ENCODE measurements at regions not wholly inside any gene's neighbourhood (a gene's known extent, or its start where the extent isn't known, plus 50 kb on each side); places are given as distances from the start of the nearest gene placed in this dataset.
"Not testable (repeated sequence)": the region's sequence is repeated elsewhere in the genome, so short reads cannot be mapped to it uniquely, and the experiment has no call there.

- no peaks in the 10 kb centered on the region for H3K36me3 ChIP-seq (ENCODE audit: control insufficient read depth in 3 of 3, insufficient read depth in 2 of 3, low read depth in 1 of 3, low read length in 3 of 3)
- peaks cover 0 to 14% of the 10 kb centered on the region in 2 donors for H3K9me3 ChIP-seq (ENCODE audit: control insufficient read depth in 2 of 2, insufficient read depth in 1 of 2, low read depth in 1 of 2, low read length in 1 of 2)
- FAIRE-seq (no peak), DNase-seq (no peak)
- no peaks in the 10 kb centered on the region for H3K27me3 ChIP-seq (ENCODE audit: control insufficient read depth in 3 of 3, insufficient read depth in 3 of 3, low read length in 3 of 3)
- 65 to 70% (median 70%) methylated on average over 5 of the region's 5 CpGs for WGBS, 3 donors
- no peak overlapping the region for H3K4me3 ChIP-seq (ENCODE audit: low read depth in 1 of 3, low read length in 3 of 3)
- H3K4me1 ChIP-seq (ENCODE audit: control insufficient read depth in 3 of 3, insufficient read depth in 2 of 3, low read depth in 1 of 3, low read length in 2 of 3), result no peaks in the 10 kb centered on the region
- H3K27ac ChIP-seq (ENCODE audit: low read depth in 1 of 3, low read length in 2 of 3), result no peak overlapping the region
Observed at GRCh38 chr18:9000733-9001132, 101.8 kb upstream of the NDUFV2 start.

- FAIRE-seq (no peak), DNase-seq (no peak)
- Histone ChIP-seq H3K4me3 (ENCODE audit: low read depth in 1 of 3, low read length in 3 of 3) (no peak overlapping the region), H3K36me3 (ENCODE audit: control insufficient read depth in 3 of 3, insufficient read depth in 2 of 3, low read depth in 1 of 3, low read length in 3 of 3) (no peaks in the 10 kb centered on the region), H3K9me3 (ENCODE audit: control insufficient read depth in 2 of 2, insufficient read depth in 1 of 2, low read depth in 1 of 2, low read length in 1 of 2) (peaks cover 0 to 14% of the 10 kb centered on the region in 2 donors), H3K27ac (ENCODE audit: low read depth in 1 of 3, low read length in 2 of 3) (no peak overlapping the region), H3K27me3 (ENCODE audit: control insufficient read depth in 3 of 3, insufficient read depth in 3 of 3, low read length in 3 of 3) (no peaks in the 10 kb centered on the region), H3K4me1 (ENCODE audit: control insufficient read depth in 3 of 3, insufficient read depth in 2 of 3, low read depth in 1 of 3, low read length in 2 of 3) (no peaks in the 10 kb centered on the region)
- 79 to 85% (median 80%) methylated on average over 3 of the region's 3 CpGs for WGBS, 3 donors
Observed at GRCh38 chr18:9001209-9001608, 101.3 kb upstream of the NDUFV2 start.

GRCh38 chr18:9003406-9004100 is 98.9 kb upstream of the NDUFV2 start:
- H3K4me1 ChIP-seq (ENCODE audit: control insufficient read depth in 3 of 3, insufficient read depth in 2 of 3, low read depth in 1 of 3, low read length in 2 of 3), result no peaks in the 10 kb centered on the region
- DNase-seq (no peak), FAIRE-seq (no peak)
- H3K4me3 ChIP-seq (ENCODE audit: low read depth in 1 of 3, low read length in 3 of 3), result no peak overlapping the region
- peaks cover 0 to 6% of the 10 kb centered on the region in 2 donors for H3K9me3 ChIP-seq (ENCODE audit: control insufficient read depth in 2 of 2, insufficient read depth in 1 of 2, low read depth in 1 of 2, low read length in 1 of 2)
- no peaks in the 10 kb centered on the region for H3K27me3 ChIP-seq (ENCODE audit: control insufficient read depth in 3 of 3, insufficient read depth in 3 of 3, low read length in 3 of 3)
- WGBS, 3 donors, result 87 to 93% (median 92%) methylated on average over 5 of the region's 5 CpGs
- H3K27ac ChIP-seq (ENCODE audit: low read depth in 1 of 3, low read length in 2 of 3), result no peak overlapping the region
- H3K36me3 ChIP-seq (ENCODE audit: control insufficient read depth in 3 of 3, insufficient read depth in 2 of 3, low read depth in 1 of 3, low read length in 3 of 3), result no peaks in the 10 kb centered on the region

- not testable (repeated sequence) for H3K4me3 ChIP-seq (ENCODE audit: low read depth in 1 of 3, low read length in 3 of 3); FAIRE-seq; DNase-seq; H3K27me3 ChIP-seq (ENCODE audit: control insufficient read depth in 3 of 3, insufficient read depth in 3 of 3, low read length in 3 of 3); H3K27ac ChIP-seq (ENCODE audit: low read depth in 1 of 3, low read length in 2 of 3); H3K4me1 ChIP-seq (ENCODE audit: control insufficient read depth in 3 of 3, insufficient read depth in 2 of 3, low read depth in 1 of 3, low read length in 2 of 3); H3K36me3 ChIP-seq (ENCODE audit: control insufficient read depth in 3 of 3, insufficient read depth in 2 of 3, low read depth in 1 of 3, low read length in 3 of 3); H3K9me3 ChIP-seq (ENCODE audit: control insufficient read depth in 2 of 2, insufficient read depth in 1 of 2, low read depth in 1 of 2, low read length in 1 of 2)
- 91 to 98% (median 94%) methylated on average over 2 of the region's 2 CpGs for WGBS, 3 donors
Observed at GRCh38 chr18:9004308-9004707, 98.2 kb upstream of the NDUFV2 start.

DNA sequence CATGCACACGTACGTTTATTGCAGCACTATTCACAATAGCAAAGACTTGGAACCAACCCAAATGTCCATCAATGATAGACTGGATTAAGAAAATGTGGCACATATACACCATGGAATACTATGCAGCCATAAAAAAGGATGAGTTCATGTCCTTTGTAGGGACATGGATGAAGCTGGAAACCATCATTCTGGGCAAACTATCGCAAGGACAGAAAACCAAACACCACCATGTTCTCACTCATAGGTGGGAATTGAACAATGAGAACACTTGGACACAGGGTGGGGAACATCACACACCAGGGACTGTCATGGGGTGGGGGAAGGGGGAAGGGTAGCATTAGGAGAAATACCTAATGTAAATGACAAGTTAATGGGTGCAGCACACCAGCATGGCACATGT is 94.8 kb upstream of the NDUFV2 start:
- not testable (repeated sequence) for FAIRE-seq; DNase-seq; H3K4me1 ChIP-seq (ENCODE audit: control insufficient read depth in 3 of 3, insufficient read depth in 2 of 3, low read depth in 1 of 3, low read length in 2 of 3); H3K9me3 ChIP-seq (ENCODE audit: control insufficient read depth in 2 of 2, insufficient read depth in 1 of 2, low read depth in 1 of 2, low read length in 1 of 2); H3K4me3 ChIP-seq (ENCODE audit: low read depth in 1 of 3, low read length in 3 of 3); H3K36me3 ChIP-seq (ENCODE audit: control insufficient read depth in 3 of 3, insufficient read depth in 2 of 3, low read depth in 1 of 3, low read length in 3 of 3); H3K27me3 ChIP-seq (ENCODE audit: control insufficient read depth in 3 of 3, insufficient read depth in 3 of 3, low read length in 3 of 3); H3K27ac ChIP-seq (ENCODE audit: low read depth in 1 of 3, low read length in 2 of 3)
- 44 to 78% (median 48%) methylated on average over 2 to 3 of the region's 3 CpGs for WGBS, 3 donors

- no peak for DNase-seq
- no peaks in the 10 kb centered on the region for H3K27me3 ChIP-seq (ENCODE audit: control insufficient read depth in 3 of 3, insufficient read depth in 3 of 3, low read length in 3 of 3)
- no peak for FAIRE-seq
- 81 to 85% (median 82%) methylated on average over 5 of the region's 5 CpGs for WGBS, 3 donors
- no peak overlapping the region for H3K4me3 ChIP-seq (ENCODE audit: low read depth in 1 of 3, low read length in 3 of 3)
- H3K9me3 ChIP-seq (ENCODE audit: control insufficient read depth in 2 of 2, insufficient read depth in 1 of 2, low read depth in 1 of 2, low read length in 1 of 2), result peaks cover 0 to 3% of the 10 kb centered on the region in 2 donors
- H3K27ac ChIP-seq (ENCODE audit: low read depth in 1 of 3, low read length in 2 of 3), result no peak overlapping the region
- H3K4me1 ChIP-seq (ENCODE audit: control insufficient read depth in 3 of 3, insufficient read depth in 2 of 3, low read depth in 1 of 3, low read length in 2 of 3), result no peaks in the 10 kb centered on the region
- H3K36me3 ChIP-seq (ENCODE audit: control insufficient read depth in 3 of 3, insufficient read depth in 2 of 3, low read depth in 1 of 3, low read length in 3 of 3), result no peaks in the 10 kb centered on the region
Observed at GRCh38 chr18:9008200-9008708, 94.2 kb upstream of the NDUFV2 start.

DNA sequence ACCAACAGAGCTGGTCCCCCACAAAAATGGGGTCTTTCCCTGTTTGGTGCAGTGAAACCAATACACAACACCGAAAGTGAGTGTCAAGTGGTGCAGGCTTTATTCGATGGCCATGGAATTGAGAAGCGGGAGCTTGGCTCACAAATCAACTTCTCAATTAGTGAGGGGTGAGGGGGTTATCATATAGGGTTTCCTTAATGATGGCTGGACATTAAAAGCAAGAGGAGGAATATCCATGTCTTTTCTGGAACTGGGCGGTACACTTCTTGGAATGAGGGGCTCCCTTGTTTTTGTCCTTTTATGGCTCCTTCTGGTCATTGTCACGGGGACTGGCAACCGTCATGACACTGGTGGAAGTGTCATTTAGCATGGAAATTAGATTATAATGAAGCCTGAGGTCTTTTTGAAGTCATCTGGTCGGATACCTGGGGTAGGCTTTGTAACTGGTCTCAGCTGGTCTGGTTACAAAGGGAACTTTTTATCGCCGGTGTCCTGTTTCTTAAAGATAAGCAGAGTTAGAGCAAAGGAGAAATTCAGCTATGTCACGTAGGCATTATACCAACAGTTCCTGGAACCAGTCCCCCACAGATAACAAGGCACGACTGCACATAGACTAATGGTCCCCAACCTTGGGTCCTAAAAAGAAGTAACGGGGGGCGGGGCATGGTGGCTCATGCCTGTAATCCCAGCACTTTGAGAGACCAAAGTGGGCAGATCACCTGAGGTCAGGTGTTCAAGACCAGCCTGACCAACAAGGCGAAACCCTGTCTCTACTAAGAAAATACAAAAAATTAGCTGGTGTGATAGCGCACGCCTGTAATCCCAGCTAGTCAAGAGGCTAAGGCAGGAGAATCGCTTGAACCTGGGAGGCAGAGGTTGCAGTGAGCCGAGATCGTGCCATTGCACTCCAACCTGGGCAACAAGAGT is 93.5 kb upstream of the NDUFV2 start:
- Histone ChIP-seq H3K36me3 (ENCODE audit: control insufficient read depth in 3 of 3, insufficient read depth in 2 of 3, low read depth in 1 of 3, low read length in 3 of 3) (no peaks in the 10 kb centered on the region), H3K4me1 (ENCODE audit: control insufficient read depth in 3 of 3, insufficient read depth in 2 of 3, low read depth in 1 of 3, low read length in 2 of 3) (no peaks in the 10 kb centered on the region), H3K9me3 (ENCODE audit: control insufficient read depth in 2 of 2, insufficient read depth in 1 of 2, low read depth in 1 of 2, low read length in 1 of 2) (peaks cover 0 to 3% of the 10 kb centered on the region in 2 donors), H3K27me3 (ENCODE audit: control insufficient read depth in 3 of 3, insufficient read depth in 3 of 3, low read length in 3 of 3) (no peaks in the 10 kb centered on the region), H3K27ac (ENCODE audit: low read depth in 1 of 3, low read length in 2 of 3) (no peak overlapping the region), H3K4me3 (ENCODE audit: low read depth in 1 of 3, low read length in 3 of 3) (no peak overlapping the region)
- no peak for FAIRE-seq
- 62 to 79% (median 70%) methylated on average over 19 of the region's 19 CpGs for WGBS, 3 donors
- DNase-seq, result peak in 1 of 2 donors; percentile 42

DNA sequence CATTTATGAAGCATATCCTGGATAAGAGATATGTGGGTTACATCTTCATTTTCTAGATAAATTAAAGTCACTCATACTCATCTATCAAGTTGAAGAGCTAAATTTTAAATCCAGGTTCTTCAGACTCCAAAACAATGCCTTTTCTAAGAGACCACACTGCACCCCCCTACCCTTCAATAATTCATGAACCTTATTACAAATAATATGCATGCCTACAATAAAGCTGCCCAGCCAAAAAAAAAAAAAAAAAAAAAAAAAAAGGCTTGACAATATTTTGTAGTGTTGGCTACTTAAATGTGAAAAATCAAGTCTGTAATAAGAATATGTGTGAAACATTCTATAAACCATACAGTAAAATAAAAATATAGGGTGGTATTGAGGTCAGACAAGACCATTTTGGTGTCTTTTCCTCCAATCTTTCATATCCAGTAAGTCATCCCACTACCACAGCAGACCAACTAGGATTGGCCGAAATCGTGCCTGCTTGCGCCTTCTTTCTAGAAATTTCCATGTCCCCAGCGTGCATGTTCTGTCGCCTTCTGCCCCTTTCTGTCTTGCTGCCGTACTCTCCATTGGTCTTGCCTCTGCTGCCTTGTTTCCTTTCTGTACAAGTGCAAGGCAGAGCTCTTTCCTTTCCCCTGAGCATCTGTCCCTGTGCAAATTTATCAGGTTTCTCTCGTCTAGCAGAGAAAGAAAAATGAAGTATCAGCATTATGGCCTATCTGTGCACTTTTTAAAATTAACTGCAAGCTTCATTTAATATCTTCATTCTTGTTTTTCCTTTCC is 92.6 kb upstream of the NDUFV2 start:
- WGBS, 3 donors, result 86 to 94% (median 90%) methylated on average over 7 of the region's 7 CpGs

More for the DNA sequence above, 92.6 kb upstream of the NDUFV2 start:
- Histone ChIP-seq H3K36me3 (ENCODE audit: control insufficient read depth in 3 of 3, insufficient read depth in 2 of 3, low read depth in 1 of 3, low read length in 3 of 3) (no peaks in the 10 kb centered on the region), H3K27ac (ENCODE audit: low read depth in 1 of 3, low read length in 2 of 3) (no peak overlapping the region), H3K4me1 (ENCODE audit: control insufficient read depth in 3 of 3, insufficient read depth in 2 of 3, low read depth in 1 of 3, low read length in 2 of 3) (no peaks in the 10 kb centered on the region), H3K27me3 (ENCODE audit: control insufficient read depth in 3 of 3, insufficient read depth in 3 of 3, low read length in 3 of 3) (no peaks in the 10 kb centered on the region), H3K4me3 (ENCODE audit: low read depth in 1 of 3, low read length in 3 of 3) (no peak overlapping the region), H3K9me3 (ENCODE audit: control insufficient read depth in 2 of 2, insufficient read depth in 1 of 2, low read depth in 1 of 2, low read length in 1 of 2) (no peaks in the 10 kb centered on the region)
- FAIRE-seq (no peak), DNase-seq (no peak)
